Caco-2 (cell line): ENCODE measurements at regions not wholly inside any gene's neighbourhood (a gene's known extent, or its start where the extent isn't known, plus 50 kb on each side); places are given as distances from the start of the nearest gene placed in this dataset.
"Not testable (repeated sequence)": the region's sequence is repeated elsewhere in the genome, so short reads cannot be mapped to it uniquely, and the experiment has no call there.

Experiments
- BruUV-seq: library from RNA; stranded (reverse); fragments of 400-500 nt; replicated peaks from 2 replicates; lab custom pipeline; 2021; lab: Mats Ljungman, UMichigan
- CTCF ChIA-PET: fragments of 300-600 bp; sonication (Branson Sonifier 250); formaldehyde crosslinking; loops from one replicate; lab custom pipeline; 2022; ENCODE audit warnings: antibody characterized with exemption; lab: Charles Lee
- POLR2A ChIA-PET: fragments of 300-600 bp; sonication (Branson Sonifier 250); formaldehyde crosslinking; loops from one replicate; lab custom pipeline; 2022; ENCODE audit warnings: antibody characterized with exemption; lab: Charles Lee
- DNase-seq, 2 experiments: peaks; one replicate each; pipeline versions ENCODE4 v3.0.0 to v3.0.0-alpha.2; 2020 to 2022
- H3K27me3 ChIP-seq: replicated peaks from 2 replicates; pipeline ENCODE4 v1.6.0; 2011; ENCODE audit warnings: low read length; ENCODE audit not compliant: control insufficient read depth, insufficient read depth
- H3K36me3 ChIP-seq: 2 replicates; pipeline ENCODE4 v1.5.1; 2011; ENCODE audit warnings: low read length; ENCODE audit not compliant: control insufficient read depth, insufficient read depth
- H3K4me1 ChIP-seq: fragments of 250-450 bp; sonication (Bioruptor Pico); 2 replicates; pipeline ENCODE4 v1.5.1; 2020; ENCODE audit warnings: mild to moderate bottlenecking
- H3K4me3 ChIP-seq: 2 replicates; pipeline ENCODE4 v1.5.1; 2011; ENCODE audit warnings: low read depth, mild to moderate bottlenecking, control low read depth, low read length
- H3K9me3 ChIP-seq: fragments of 250-450 bp; sonication (Bioruptor Pico); 2 replicates; pipeline ENCODE4 v1.5.1; 2020; ENCODE audit warnings: mild to moderate bottlenecking, moderate library complexity
- H3K27ac Mint-ChIP-seq: one replicate; pipeline ENCODE4 v1.8.0; 2022; ENCODE audit warnings: mixed read lengths; ENCODE audit not compliant: unreplicated experiment
- H3K27me3 Mint-ChIP-seq: one replicate; pipeline ENCODE4 v1.8.0; 2022; ENCODE audit warnings: mixed read lengths; ENCODE audit not compliant: insufficient read depth, unreplicated experiment
- H3K36me3 Mint-ChIP-seq: one replicate; pipeline ENCODE4 v1.8.0; 2022; ENCODE audit warnings: mild to moderate bottlenecking, mixed read lengths; ENCODE audit not compliant: insufficient read depth, unreplicated experiment
- H3K4me1 Mint-ChIP-seq: one replicate; pipeline ENCODE4 v1.8.0; 2022; ENCODE audit warnings: low read depth, mixed read lengths; ENCODE audit not compliant: unreplicated experiment
- H3K4me3 Mint-ChIP-seq: one replicate; pipeline ENCODE4 v1.8.0; 2022; ENCODE audit warnings: mild to moderate bottlenecking, moderate library complexity, mixed read lengths; ENCODE audit not compliant: unreplicated experiment
- H3K9me3 Mint-ChIP-seq: one replicate; pipeline ENCODE4 v1.8.0; 2022; ENCODE audit warnings: mixed read lengths; ENCODE audit not compliant: unreplicated experiment
- CTCF ChIP-seq, 2 experiments: fragments of 200-600 bp in 1 of 2; IDR thresholded peaks; 1 replicate in 1 of 2; 2 replicates in 1 of 2; pipeline versions ENCODE4 v1.5.1 to v1.8.0; 2011 to 2022; ENCODE audit warnings: antibody characterized with exemption in 1 of 2, control low read depth in 1 of 2, inconsistent platforms in 1 of 2, low read depth in 1 of 2, low read length in 1 of 2, mild to moderate bottlenecking in 1 of 2, moderate library complexity in 1 of 2; ENCODE audit not compliant: insufficient read depth in 1 of 2, severe bottlenecking in 1 of 2, unreplicated experiment in 1 of 2
- intact Hi-C: fragments of 100-400 bp; cut with micrococcal nuclease; formaldehyde crosslinking; loops from one replicate; pipeline ENCODE4 v1.10.0; 2022; ENCODE audit not compliant: unreplicated experiment

- Histone ChIP-seq H3K9me3 (no peaks in the 10 kb centered on the region), H3K4me3 (no peak overlapping the region), H3K4me1 (no peaks in the 10 kb centered on the region), H3K27me3 (no peaks in the 10 kb centered on the region; the same call in 1 of the 2 replicates), H3K36me3 (no peaks in the 10 kb centered on the region)
- intact Hi-C loops: no loop called here
- H3K9me3 Mint-ChIP-seq: no peaks in the 10 kb centered on the region
- H3K27ac Mint-ChIP-seq: no peak overlapping the region
- POLR2A ChIA-PET: no interaction called here
- H3K27me3 Mint-ChIP-seq: peaks cover 26% of the 10 kb centered on the region
- no peak for DNase-seq
- TF ChIP-seq CTCF (IDR thresholded peaks at IDR 0.05; ENCODE audit: insufficient read depth in 1 of 2, low read depth in 1 of 2, low read length in 1 of 2, severe bottlenecking in 1 of 2, unreplicated experiment in 1 of 2): no peak
- H3K4me1 Mint-ChIP-seq: no peaks in the 10 kb centered on the region
- BruUV-seq: no TSS peak
- no peaks in the 10 kb centered on the region for H3K36me3 Mint-ChIP-seq
- H3K4me3 Mint-ChIP-seq: no peak overlapping the region
- CTCF ChIA-PET: no interaction called here
Measured at GRCh38 chr22:47401976-47402770, 639.7 kb downstream of the TBC1D22A start.

GRCh38 chr22:47401592-47401898 is 639.1 kb downstream of the TBC1D22A start:
- H3K9me3 Mint-ChIP-seq: no peaks in the 10 kb centered on the region
- no peak for DNase-seq
- H3K9me3 ChIP-seq: no peaks in the 10 kb centered on the region
- H3K27me3 ChIP-seq: no peaks in the 10 kb centered on the region; the same call in 1 of the 2 replicates
- intact Hi-C loops: no loop called here
- ChIA-PET CTCF (no interaction called here), POLR2A (no interaction called here)
- H3K36me3 ChIP-seq: no peaks in the 10 kb centered on the region
- H3K36me3 Mint-ChIP-seq: no peaks in the 10 kb centered on the region
- peaks cover 30% of the 10 kb centered on the region for H3K27me3 Mint-ChIP-seq
- no peak overlapping the region for H3K27ac Mint-ChIP-seq
- no peak for TF ChIP-seq CTCF (IDR thresholded peaks at IDR 0.05; ENCODE audit: insufficient read depth in 1 of 2, low read depth in 1 of 2, low read length in 1 of 2, severe bottlenecking in 1 of 2, unreplicated experiment in 1 of 2)
- H3K4me3 Mint-ChIP-seq: no peak overlapping the region
- H3K4me1 Mint-ChIP-seq: no peaks in the 10 kb centered on the region
- no peaks in the 10 kb centered on the region for H3K4me1 ChIP-seq
- no peak overlapping the region for H3K4me3 ChIP-seq
- no TSS peak for BruUV-seq

- TF ChIP-seq CTCF (IDR thresholded peaks at IDR 0.05; ENCODE audit: insufficient read depth in 1 of 2, low read depth in 1 of 2, low read length in 1 of 2, severe bottlenecking in 1 of 2, unreplicated experiment in 1 of 2): no peak
- Histone ChIP-seq H3K27me3 (no peaks in the 10 kb centered on the region), H3K36me3 (no peaks in the 10 kb centered on the region), H3K9me3 (no peaks in the 10 kb centered on the region), H3K4me1 (no peaks in the 10 kb centered on the region), H3K4me3 (no peak overlapping the region)
- H3K27me3 Mint-ChIP-seq: peaks cover 24% of the 10 kb centered on the region
- DNase-seq: no peak
- POLR2A ChIA-PET: no interaction called here
- H3K4me3 Mint-ChIP-seq: no peak overlapping the region
- no peaks in the 10 kb centered on the region for H3K36me3 Mint-ChIP-seq
- intact Hi-C loops: no loop called here
- CTCF ChIA-PET: no interaction called here
- H3K9me3 Mint-ChIP-seq: no peaks in the 10 kb centered on the region
- H3K27ac Mint-ChIP-seq: no peak overlapping the region
- H3K4me1 Mint-ChIP-seq: no peaks in the 10 kb centered on the region
- BruUV-seq: no TSS peak
Measured at GRCh38 chr22:47400701-47401591, 638.5 kb downstream of the TBC1D22A start.

- H3K36me3 Mint-ChIP-seq, BruUV-seq, H3K27ac Mint-ChIP-seq, H3K9me3 Mint-ChIP-seq, H3K36me3 ChIP-seq, CTCF ChIA-PET, H3K4me3 Mint-ChIP-seq, H3K4me1 Mint-ChIP-seq, H3K9me3 ChIP-seq, H3K27me3 ChIP-seq, POLR2A ChIA-PET, DNase-seq, intact Hi-C loops, H3K4me3 ChIP-seq, H3K4me1 ChIP-seq: not testable (repeated sequence)
- peaks cover 22% of the 10 kb centered on the region for H3K27me3 Mint-ChIP-seq
Measured at GRCh38 chr22:47400131-47400530, 637.7 kb downstream of the TBC1D22A start.
